DND-41 (cell line): ENCODE measurements at regions not wholly inside any gene's neighbourhood (a gene's known extent, or its start where the extent isn't known, plus 50 kb on each side); places are given as distances from the start of the nearest gene placed in this dataset.

Experiments used
- EZH2 ChIP-seq: IDR thresholded peaks from 3 replicates; pipeline ENCODE4 v1.6.1; 2012; ENCODE audit warnings: borderline replicate concordance, low read depth, mild to moderate bottlenecking, moderate library complexity, low read length, inconsistent platforms; ENCODE audit not compliant: severe bottlenecking
- TF ChIP-seq, protein P1 (sequence below): IDR thresholded peaks from 2 replicates; pipeline ENCODE4 v1.5.1; 2012; ENCODE audit warnings: borderline replicate concordance, low read length, moderate library complexity, mild to moderate bottlenecking; ENCODE audit not compliant: poor library complexity, severe bottlenecking; ENCODE audit errors: extremely low read depth

DNA sequence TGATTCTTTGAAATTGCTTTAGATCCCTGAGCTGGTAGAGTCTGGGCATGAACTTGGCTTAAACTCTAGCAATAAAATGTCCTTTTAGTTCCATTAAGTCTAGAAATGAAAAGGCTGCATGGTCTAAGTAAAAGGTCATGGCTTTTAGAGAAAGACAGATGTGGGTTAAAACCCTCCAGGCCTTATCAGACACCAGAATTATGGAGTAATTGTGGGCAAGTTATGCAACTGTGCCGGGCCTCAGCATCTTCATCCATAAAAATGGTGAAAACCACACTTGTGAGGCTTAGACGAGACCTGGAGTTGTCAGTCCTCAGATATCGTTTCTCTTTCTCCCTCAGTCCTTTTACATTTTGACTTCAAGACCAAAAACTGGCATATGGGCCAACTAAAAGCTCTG is 597.9 kb upstream of the KIRREL3 start:
- TF ChIP-seq, protein P1, sequence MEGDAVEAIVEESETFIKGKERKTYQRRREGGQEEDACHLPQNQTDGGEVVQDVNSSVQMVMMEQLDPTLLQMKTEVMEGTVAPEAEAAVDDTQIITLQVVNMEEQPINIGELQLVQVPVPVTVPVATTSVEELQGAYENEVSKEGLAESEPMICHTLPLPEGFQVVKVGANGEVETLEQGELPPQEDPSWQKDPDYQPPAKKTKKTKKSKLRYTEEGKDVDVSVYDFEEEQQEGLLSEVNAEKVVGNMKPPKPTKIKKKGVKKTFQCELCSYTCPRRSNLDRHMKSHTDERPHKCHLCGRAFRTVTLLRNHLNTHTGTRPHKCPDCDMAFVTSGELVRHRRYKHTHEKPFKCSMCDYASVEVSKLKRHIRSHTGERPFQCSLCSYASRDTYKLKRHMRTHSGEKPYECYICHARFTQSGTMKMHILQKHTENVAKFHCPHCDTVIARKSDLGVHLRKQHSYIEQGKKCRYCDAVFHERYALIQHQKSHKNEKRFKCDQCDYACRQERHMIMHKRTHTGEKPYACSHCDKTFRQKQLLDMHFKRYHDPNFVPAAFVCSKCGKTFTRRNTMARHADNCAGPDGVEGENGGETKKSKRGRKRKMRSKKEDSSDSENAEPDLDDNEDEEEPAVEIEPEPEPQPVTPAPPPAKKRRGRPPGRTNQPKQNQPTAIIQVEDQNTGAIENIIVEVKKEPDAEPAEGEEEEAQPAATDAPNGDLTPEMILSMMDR: no peak
- no peak for TF ChIP-seq EZH2
